GM18499 (cell line): ENCODE measurements at regions not wholly inside any gene's neighbourhood (a gene's known extent, or its start where the extent isn't known, plus 50 kb on each side); places are given as distances from the start of the nearest gene placed in this dataset.

Experiments
- ATAC-seq: cut with Tn5 transposase; IDR thresholded peaks from one replicate; pipeline ENCODE4 v1.9.1; 2021; ENCODE audit warnings: moderate number of reproducible peaks; ENCODE audit not compliant: insufficient read depth, unreplicated experiment

GRCh38 chr13:109547942-109548341 lies 238.4 kb downstream of the IRS2 start:
- ATAC-seq = peak; percentile 78

GRCh38 chr13:109545931-109546330 lies 240.5 kb downstream of the IRS2 start:
- no peak for ATAC-seq

GRCh38 chr13:109541081-109541480 lies 245.3 kb downstream of the IRS2 start:
- no peak for ATAC-seq

GRCh38 chr13:109537584-109537983 lies 248.8 kb downstream of the IRS2 start:
- no peak for ATAC-seq

- ATAC-seq = no peak
Observed at GRCh38 chr13:109533350-109533749, 253.0 kb downstream of the IRS2 start.

GRCh38 chr13:109529964-109530363 lies 256.4 kb downstream of the IRS2 start:
- ATAC-seq = no peak

GRCh38 chr13:109521719-109522118 lies 264.7 kb downstream of the IRS2 start:
- ATAC-seq = no peak

- no peak for ATAC-seq
Observed at GRCh38 chr13:109517517-109517916, 268.9 kb downstream of the IRS2 start.

GRCh38 chr13:109516186-109516585 lies 270.2 kb downstream of the IRS2 start:
- ATAC-seq = no peak

- no peak for ATAC-seq
Observed at GRCh38 chr13:109510013-109510412, 276.4 kb downstream of the IRS2 start.

GRCh38 chr13:109509154-109509900 lies 277.1 kb downstream of the IRS2 start:
- ATAC-seq = no peak

GRCh38 chr13:109500146-109500773 lies 286.1 kb downstream of the IRS2 start:
- ATAC-seq = no peak

- ATAC-seq = no peak
Observed at GRCh38 chr13:109497917-109498316, 288.5 kb downstream of the IRS2 start.

- ATAC-seq = no peak
Observed at GRCh38 chr13:109496216-109496615, 290.2 kb downstream of the IRS2 start.

- ATAC-seq = no peak
Observed at GRCh38 chr13:109494925-109495369, 291.4 kb downstream of the IRS2 start.

- no peak for ATAC-seq
Observed at GRCh38 chr13:109485136-109485794, 301.1 kb downstream of the IRS2 start.

GRCh38 chr13:109483284-109483683 lies 303.1 kb downstream of the IRS2 start:
- no peak for ATAC-seq

- ATAC-seq = no peak
Observed at GRCh38 chr13:109481040-109481439, 305.3 kb downstream of the IRS2 start.

- no peak for ATAC-seq
Observed at GRCh38 chr13:109480011-109480955, 306.1 kb downstream of the IRS2 start.

GRCh38 chr13:109479534-109479933 lies 306.8 kb downstream of the IRS2 start:
- ATAC-seq = no peak
